ENCODE measurements at regions not wholly inside any gene's neighbourhood (a gene's known extent, or its start where the extent isn't known, plus 50 kb on each side); places are given as distances from the start of the nearest gene placed in this dataset.
"Not testable (repeated sequence)": the region's sequence is repeated elsewhere in the genome, so short reads cannot be mapped to it uniquely, and the experiment has no call there.

DNA sequence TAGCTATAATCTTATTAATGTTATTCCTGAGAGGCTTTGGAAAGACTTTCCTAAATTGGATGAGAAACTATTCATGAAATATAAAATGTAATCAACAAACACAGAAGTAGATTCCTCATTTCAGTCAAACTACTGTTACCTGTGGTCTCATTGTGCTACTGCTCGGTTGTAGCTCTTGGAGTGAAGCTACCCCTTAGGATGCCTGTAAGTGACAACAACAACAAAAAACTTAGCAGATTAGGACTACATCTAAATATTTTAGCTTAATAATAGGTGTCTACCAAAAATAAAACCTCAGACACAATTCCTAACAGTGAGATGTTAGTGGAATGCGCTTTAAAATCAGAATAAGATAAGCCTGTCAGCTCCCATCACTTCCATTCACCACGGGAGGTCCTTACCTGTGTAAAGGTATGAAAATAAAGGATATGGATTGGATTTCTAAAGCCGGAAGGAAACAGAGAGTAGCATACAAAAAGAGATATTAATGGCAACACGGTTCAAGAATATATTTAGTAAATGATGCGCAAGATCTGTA lies 369.2 kb downstream of the OSTF1 start:
- Mint-ChIP-seq H3K4me1 (ENCODE audit: low read depth, unreplicated experiment) (no peaks in the 10 kb centered on the region), H3K9me3 (ENCODE audit: unreplicated experiment) (no peaks in the 10 kb centered on the region), H3K27me3 (ENCODE audit: insufficient read depth, unreplicated experiment) (no peaks in the 10 kb centered on the region), H3K4me3 (ENCODE audit: unreplicated experiment) (no peak overlapping the region), H3K36me3 (ENCODE audit: insufficient read depth, unreplicated experiment) (no peaks in the 10 kb centered on the region), H3K27ac (ENCODE audit: unreplicated experiment) (no peak overlapping the region)
- intact Hi-C loops (cut with micrococcal nuclease; ENCODE audit: unreplicated experiment) = no loop called here
- H3K4me1 ChIP-seq = no peaks in the 10 kb centered on the region
- CTCF ChIA-PET = no interaction called here
- H3K27me3 ChIP-seq (replicated peaks; ENCODE audit: control insufficient read depth, insufficient read depth, low read length) = no peaks in the 10 kb centered on the region
- no peak for DNase-seq
- BruUV-seq (replicated peaks) = no TSS peak
- POLR2A ChIA-PET = no interaction called here
- TF ChIP-seq, protein P1, sequence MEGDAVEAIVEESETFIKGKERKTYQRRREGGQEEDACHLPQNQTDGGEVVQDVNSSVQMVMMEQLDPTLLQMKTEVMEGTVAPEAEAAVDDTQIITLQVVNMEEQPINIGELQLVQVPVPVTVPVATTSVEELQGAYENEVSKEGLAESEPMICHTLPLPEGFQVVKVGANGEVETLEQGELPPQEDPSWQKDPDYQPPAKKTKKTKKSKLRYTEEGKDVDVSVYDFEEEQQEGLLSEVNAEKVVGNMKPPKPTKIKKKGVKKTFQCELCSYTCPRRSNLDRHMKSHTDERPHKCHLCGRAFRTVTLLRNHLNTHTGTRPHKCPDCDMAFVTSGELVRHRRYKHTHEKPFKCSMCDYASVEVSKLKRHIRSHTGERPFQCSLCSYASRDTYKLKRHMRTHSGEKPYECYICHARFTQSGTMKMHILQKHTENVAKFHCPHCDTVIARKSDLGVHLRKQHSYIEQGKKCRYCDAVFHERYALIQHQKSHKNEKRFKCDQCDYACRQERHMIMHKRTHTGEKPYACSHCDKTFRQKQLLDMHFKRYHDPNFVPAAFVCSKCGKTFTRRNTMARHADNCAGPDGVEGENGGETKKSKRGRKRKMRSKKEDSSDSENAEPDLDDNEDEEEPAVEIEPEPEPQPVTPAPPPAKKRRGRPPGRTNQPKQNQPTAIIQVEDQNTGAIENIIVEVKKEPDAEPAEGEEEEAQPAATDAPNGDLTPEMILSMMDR (IDR thresholded peaks at IDR 0.05; ENCODE audit: insufficient read depth in 1 of 2, low read depth in 1 of 2, low read length in 1 of 2, severe bottlenecking in 1 of 2, unreplicated experiment in 1 of 2) = no peak
- H3K36me3 ChIP-seq (ENCODE audit: control insufficient read depth, insufficient read depth, low read length) = no peaks in the 10 kb centered on the region
- H3K4me3 ChIP-seq (ENCODE audit: low read depth, low read length) = no peak overlapping the region
- no peaks in the 10 kb centered on the region for H3K9me3 ChIP-seq

DNA sequence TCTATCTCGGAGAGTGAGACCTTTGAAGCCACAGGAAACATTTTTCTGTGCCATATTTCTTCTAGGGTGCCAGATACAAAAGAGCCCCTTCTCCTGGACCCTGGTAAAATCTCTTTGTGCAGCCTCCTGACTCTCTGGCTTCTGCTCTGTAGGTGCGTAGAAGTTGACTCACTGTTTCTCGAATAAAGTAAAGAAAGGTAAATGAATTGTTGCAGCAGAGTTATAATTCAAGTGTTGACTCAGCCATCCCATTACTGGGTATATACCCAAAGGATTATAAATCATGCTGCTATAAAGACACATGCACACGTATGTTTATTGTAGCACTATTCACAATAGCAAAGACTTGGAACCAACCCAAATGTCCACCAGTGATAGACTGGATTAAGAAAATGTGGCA lies 371.0 kb downstream of the OSTF1 start:
- H3K4me3 ChIP-seq (ENCODE audit: low read depth, low read length); H3K27ac Mint-ChIP-seq (ENCODE audit: unreplicated experiment); H3K27me3 Mint-ChIP-seq (ENCODE audit: insufficient read depth, unreplicated experiment); intact Hi-C loops (cut with micrococcal nuclease; ENCODE audit: unreplicated experiment); BruUV-seq (replicated peaks); H3K36me3 Mint-ChIP-seq (ENCODE audit: insufficient read depth, unreplicated experiment); H3K9me3 ChIP-seq; H3K4me1 Mint-ChIP-seq (ENCODE audit: low read depth, unreplicated experiment); CTCF ChIA-PET; DNase-seq; H3K9me3 Mint-ChIP-seq (ENCODE audit: unreplicated experiment); POLR2A ChIA-PET; H3K4me1 ChIP-seq; H3K36me3 ChIP-seq (ENCODE audit: control insufficient read depth, insufficient read depth, low read length); H3K4me3 Mint-ChIP-seq (ENCODE audit: unreplicated experiment); H3K27me3 ChIP-seq (replicated peaks; ENCODE audit: control insufficient read depth, insufficient read depth, low read length): not testable (repeated sequence)

DNA sequence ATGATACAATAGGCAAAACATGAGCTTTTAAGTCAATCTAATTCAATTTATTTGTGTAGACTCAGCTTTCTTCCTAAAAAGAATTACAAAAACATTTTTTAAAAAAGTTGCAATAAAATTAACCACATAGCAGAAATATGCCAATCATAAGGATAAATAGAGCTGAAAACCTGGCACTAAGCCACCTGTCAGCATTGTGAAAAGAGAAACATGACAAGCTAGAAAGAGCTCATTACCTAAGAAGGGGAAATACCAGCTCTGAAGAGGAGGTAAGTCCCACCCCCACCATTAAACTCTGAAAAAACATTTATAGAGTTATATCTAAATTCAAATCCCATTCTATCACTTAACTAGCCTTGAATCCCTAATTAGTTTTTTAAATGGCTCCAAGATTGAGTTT lies 372.9 kb downstream of the OSTF1 start:
- TF ChIP-seq, protein P1 (IDR thresholded peaks at IDR 0.05; ENCODE audit: insufficient read depth in 1 of 2, low read depth in 1 of 2, low read length in 1 of 2, severe bottlenecking in 1 of 2, unreplicated experiment in 1 of 2) = no peak
- CTCF ChIA-PET = no interaction called here
- Histone ChIP-seq H3K27me3 (replicated peaks; ENCODE audit: control insufficient read depth, insufficient read depth, low read length) (no peaks in the 10 kb centered on the region), H3K4me1 (no peaks in the 10 kb centered on the region), H3K4me3 (ENCODE audit: low read depth, low read length) (no peak overlapping the region), H3K36me3 (ENCODE audit: control insufficient read depth, insufficient read depth, low read length) (no peaks in the 10 kb centered on the region), H3K9me3 (no peaks in the 10 kb centered on the region)
- no peak for DNase-seq
- Mint-ChIP-seq H3K27ac (ENCODE audit: unreplicated experiment) (no peak overlapping the region), H3K4me3 (ENCODE audit: unreplicated experiment) (no peak overlapping the region), H3K27me3 (ENCODE audit: insufficient read depth, unreplicated experiment) (no peaks in the 10 kb centered on the region), H3K9me3 (ENCODE audit: unreplicated experiment) (no peaks in the 10 kb centered on the region), H3K4me1 (ENCODE audit: low read depth, unreplicated experiment) (no peaks in the 10 kb centered on the region), H3K36me3 (ENCODE audit: insufficient read depth, unreplicated experiment) (no peaks in the 10 kb centered on the region)
- POLR2A ChIA-PET = no interaction called here
- intact Hi-C loops (cut with micrococcal nuclease; ENCODE audit: unreplicated experiment) = no loop called here
- no TSS peak for BruUV-seq (replicated peaks)

- TF ChIP-seq, protein P1 (IDR thresholded peaks at IDR 0.05; ENCODE audit: insufficient read depth in 1 of 2, low read depth in 1 of 2, low read length in 1 of 2, severe bottlenecking in 1 of 2, unreplicated experiment in 1 of 2) = no peak
- no peak for DNase-seq
- Mint-ChIP-seq H3K4me3 (ENCODE audit: unreplicated experiment) (no peak overlapping the region), H3K27me3 (ENCODE audit: insufficient read depth, unreplicated experiment) (no peaks in the 10 kb centered on the region), H3K27ac (ENCODE audit: unreplicated experiment) (no peak overlapping the region), H3K9me3 (ENCODE audit: unreplicated experiment) (no peaks in the 10 kb centered on the region), H3K36me3 (ENCODE audit: insufficient read depth, unreplicated experiment) (no peaks in the 10 kb centered on the region), H3K4me1 (ENCODE audit: low read depth, unreplicated experiment) (no peaks in the 10 kb centered on the region)
- no peaks in the 10 kb centered on the region for H3K9me3 ChIP-seq
- POLR2A ChIA-PET = no interaction called here
- no peak overlapping the region for H3K4me3 ChIP-seq (ENCODE audit: low read depth, low read length)
- CTCF ChIA-PET = no interaction called here
- H3K27me3 ChIP-seq (replicated peaks; ENCODE audit: control insufficient read depth, insufficient read depth, low read length) = no peaks in the 10 kb centered on the region
- intact Hi-C loops (cut with micrococcal nuclease; ENCODE audit: unreplicated experiment) = no loop called here
- no peaks in the 10 kb centered on the region for H3K4me1 ChIP-seq
- no TSS peak for BruUV-seq (replicated peaks)
- H3K36me3 ChIP-seq (ENCODE audit: control insufficient read depth, insufficient read depth, low read length) = no peaks in the 10 kb centered on the region
Measured at GRCh38 chr9:75462866-75463265, 374.6 kb downstream of the OSTF1 start.
